BJ (cell line): ENCODE measurements at regions not wholly inside any gene's neighbourhood (a gene's known extent, or its start where the extent isn't known, plus 50 kb on each side); places are given as distances from the start of the nearest gene placed in this dataset.

Source experiments
- CTCF ChIA-PET: fragments of 350-600 bp; formaldehyde crosslinking; extraction: SDS; loops from one replicate; lab custom pipeline; 2021; ENCODE audit warnings: antibody characterized with exemption, inconsistent platforms; lab: Yijun Ruan, JAX
- POLR2A ChIA-PET: fragments of 300-600 bp; sonication (Branson Sonifier 250); formaldehyde crosslinking; extraction: SDS; loops from one replicate; lab custom pipeline; 2021; ENCODE audit warnings: antibody characterized with exemption; lab: Charles Lee
- DNase-seq: peaks from one replicate; pipeline ENCODE4 v3.0.0-alpha.2; 2011; ENCODE audit warnings: low read depth
- H3K27me3 ChIP-seq: 2 replicates; pipeline ENCODE4 v1.6.0; 2011; ENCODE audit warnings: low read length; ENCODE audit not compliant: control insufficient read depth, insufficient read depth
- H3K36me3 ChIP-seq: 2 replicates; pipeline ENCODE4 v1.5.1; 2011; ENCODE audit warnings: low read length; ENCODE audit not compliant: control insufficient read depth, insufficient read depth
- H3K4me3 ChIP-seq: 2 replicates; pipeline ENCODE4 v1.5.1; 2011; ENCODE audit warnings: low read depth, mild to moderate bottlenecking, control low read depth, low read length
- CTCF ChIP-seq: IDR thresholded peaks from 2 replicates; pipeline ENCODE4 v1.5.1; 2011; ENCODE audit warnings: low read depth, mild to moderate bottlenecking, control low read depth, inconsistent platforms, low read length, moderate library complexity; ENCODE audit not compliant: insufficient read depth

DNA sequence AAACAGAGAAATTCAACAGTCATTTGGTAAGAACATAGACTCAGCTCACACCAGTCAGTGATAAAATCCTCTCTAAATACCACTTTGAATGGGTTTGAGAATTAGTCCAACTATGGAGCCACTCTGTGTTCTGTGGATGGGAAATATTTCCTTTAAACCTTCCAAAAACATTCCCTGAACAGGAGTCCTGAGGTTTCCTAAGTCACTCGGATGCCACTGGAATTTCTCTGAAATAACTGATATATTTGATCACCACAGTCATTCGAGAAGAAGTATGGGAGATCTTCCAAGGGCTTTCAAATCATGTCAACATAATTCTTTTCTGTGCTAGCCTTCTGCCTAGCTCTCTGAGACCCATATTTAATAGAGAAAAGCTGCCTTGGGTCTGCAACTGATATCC, 958.6 kb downstream of the STIM2 start:
- no peak for TF ChIP-seq CTCF
- Histone ChIP-seq H3K36me3 (no peaks in the 10 kb centered on the region), H3K27me3 (no peaks in the 10 kb centered on the region), H3K4me3 (no peak overlapping the region)
- no peak for DNase-seq
- ChIA-PET POLR2A (no interaction called here), CTCF (no interaction called here)

DNA sequence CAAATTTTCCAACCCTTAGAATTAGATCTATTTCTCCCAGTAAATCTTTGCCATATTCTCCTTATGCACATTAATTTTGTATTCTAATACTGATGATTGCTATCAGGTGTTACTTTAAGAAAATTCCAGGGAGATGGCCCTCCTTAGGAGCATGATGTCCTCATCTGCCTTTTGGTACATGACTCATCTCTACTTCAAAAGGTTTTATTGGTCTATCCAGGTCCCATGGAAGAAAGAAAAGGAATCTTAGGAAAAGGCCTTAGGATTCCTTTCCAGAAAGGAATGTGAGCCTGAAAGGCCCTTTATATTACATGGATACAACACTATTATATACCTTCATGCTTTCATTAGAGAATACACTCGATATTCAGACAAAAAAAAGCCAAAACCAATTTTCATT, 968.2 kb downstream of the STIM2 start:
- H3K27me3 ChIP-seq: no peaks in the 10 kb centered on the region
- no peak for DNase-seq
- POLR2A ChIA-PET: no interaction called here
- no peak for TF ChIP-seq CTCF
- CTCF ChIA-PET: no interaction called here
- no peaks in the 10 kb centered on the region for H3K36me3 ChIP-seq
- H3K4me3 ChIP-seq: no peak overlapping the region

DNA sequence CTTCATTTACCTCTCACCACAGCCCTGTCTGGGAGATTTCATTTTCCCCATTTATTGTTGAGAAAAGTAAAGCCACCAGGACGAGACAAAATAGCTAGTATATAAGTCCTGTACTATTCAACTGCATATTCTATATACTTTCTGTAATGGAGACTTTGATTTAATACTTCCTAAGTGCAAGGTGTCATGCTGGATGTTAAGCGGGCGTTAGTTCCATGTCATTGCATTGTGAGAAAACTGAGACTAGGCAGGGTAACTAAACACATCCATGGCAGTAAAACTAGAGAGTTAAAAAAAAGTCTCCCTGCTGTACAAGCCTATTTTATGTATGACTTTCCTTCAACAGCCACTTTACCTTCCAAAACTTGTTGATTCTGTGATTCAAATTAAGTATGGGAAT, 969.6 kb downstream of the STIM2 start:
- ChIA-PET CTCF (no interaction called here), POLR2A (no interaction called here)
- DNase-seq: no peak
- TF ChIP-seq CTCF: no peak
- Histone ChIP-seq H3K36me3 (no peaks in the 10 kb centered on the region), H3K4me3 (no peak overlapping the region), H3K27me3 (no peaks in the 10 kb centered on the region)

- Histone ChIP-seq H3K4me3 (no peak overlapping the region), H3K36me3 (no peaks in the 10 kb centered on the region), H3K27me3 (no peaks in the 10 kb centered on the region)
- CTCF ChIA-PET: no interaction called here
- POLR2A ChIA-PET: no interaction called here
- no peak for DNase-seq
- no peak for TF ChIP-seq CTCF
These were observed 975.2 kb downstream of the STIM2 start for GRCh38 chr4:27835851-27836250.

DNA sequence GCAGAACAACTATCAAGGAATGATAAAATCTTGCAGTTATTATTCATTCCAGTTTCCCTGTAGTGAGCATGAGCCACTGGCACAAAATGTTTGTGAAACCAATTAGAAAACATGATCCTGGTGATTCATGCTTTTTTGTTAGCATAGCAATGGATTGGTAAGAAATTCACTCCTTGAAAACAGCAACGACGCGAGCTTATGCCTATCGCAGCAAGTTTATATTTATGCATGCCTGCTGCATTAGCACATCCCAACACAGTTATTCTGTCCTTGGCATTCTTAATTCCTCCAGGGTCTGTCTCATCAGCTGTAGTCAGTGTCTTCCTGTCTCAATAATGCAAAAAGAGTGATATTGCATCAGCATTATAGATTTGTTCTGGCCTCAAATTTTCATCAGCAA, 975.9 kb downstream of the STIM2 start:
- no peak overlapping the region for H3K4me3 ChIP-seq
- ChIA-PET POLR2A (no interaction called here), CTCF (no interaction called here)
- no peak for TF ChIP-seq CTCF
- no peak for DNase-seq
- H3K27me3 ChIP-seq: no peaks in the 10 kb centered on the region
- H3K36me3 ChIP-seq: no peaks in the 10 kb centered on the region

DNA sequence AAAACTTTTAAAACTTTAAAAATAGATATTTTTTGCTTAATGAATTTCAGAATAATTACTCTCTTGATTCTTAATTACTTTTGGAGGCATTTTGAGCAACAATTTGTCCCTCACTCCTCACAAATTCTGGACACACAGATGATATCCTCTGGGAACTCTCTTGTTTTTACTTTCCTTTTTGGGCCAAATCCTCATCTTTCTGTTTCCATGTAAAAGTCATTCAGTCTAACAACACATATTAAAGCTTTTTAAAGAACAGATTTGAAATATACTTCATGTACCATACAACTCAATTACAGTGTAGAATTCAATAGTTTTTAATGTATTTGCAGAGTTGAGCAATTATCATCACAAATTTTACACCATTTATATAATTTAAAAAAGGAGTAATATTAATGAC, 983.1 kb downstream of the STIM2 start:
- no peaks in the 10 kb centered on the region for H3K27me3 ChIP-seq
- H3K36me3 ChIP-seq: no peaks in the 10 kb centered on the region
- no peak for DNase-seq
- no peak overlapping the region for H3K4me3 ChIP-seq
- CTCF ChIA-PET: no interaction called here
- POLR2A ChIA-PET: no interaction called here
- no peak for TF ChIP-seq CTCF
